SK-N-SH treated with all-trans-retinoic acid at 6 μM for 48 hours (cell line): ENCODE measurements at regions not wholly inside any gene's neighbourhood (a gene's known extent, or its start where the extent isn't known, plus 50 kb on each side); places are given as distances from the start of the nearest gene placed in this dataset.

Source experiments
- ATAC-seq: fragments of 200-7000 bp; cut with Tn5 transposase; 3 replicates; pipeline ENCODE4 v1.9.1; 2020; ENCODE audit warnings: mild to moderate bottlenecking, moderate library complexity
- ARNTL ChIP-seq: fragments of 450-650 bp; formaldehyde crosslinking; IDR thresholded peaks from 2 replicates; pipeline ENCODE4 v1.5.0; 2020; ENCODE audit warnings: low read depth, mild to moderate bottlenecking, moderate library complexity, borderline replicate concordance
- BACH2 ChIP-seq: fragments of 250-450 bp; sonication (Bioruptor Pico); IDR thresholded peaks from 2 replicates; pipeline ENCODE4 v1.9.0; 2021; ENCODE audit warnings: mild to moderate bottlenecking, borderline replicate concordance
- CSDC2 ChIP-seq: fragments of 250-450 bp; sonication (Bioruptor Pico); IDR thresholded peaks from 2 replicates; pipeline ENCODE4 v1.5.0; 2020; ENCODE audit warnings: mild to moderate bottlenecking, moderate library complexity
- CSRNP3 ChIP-seq: fragments of 250-450 bp; sonication (Bioruptor Pico); IDR thresholded peaks from 2 replicates; pipeline ENCODE4 v1.5.1; 2021; ENCODE audit warnings: mild to moderate bottlenecking, moderate library complexity
- ESRRG ChIP-seq: fragments of 250-450 bp; sonication (Bioruptor Pico); IDR thresholded peaks from 2 replicates; pipeline ENCODE4 v1.6.1; 2021; ENCODE audit warnings: mild to moderate bottlenecking
- ISL1 ChIP-seq: fragments of 250-450 bp; sonication (Bioruptor Pico); IDR thresholded peaks from 2 replicates; pipeline ENCODE4 v2.1.2; 2022; ENCODE audit warnings: mild to moderate bottlenecking, moderate library complexity
- OSR1 ChIP-seq: fragments of 250-450 bp; sonication (Bioruptor Pico); IDR thresholded peaks from 2 replicates; pipeline ENCODE4 v1.8.0; 2022; ENCODE audit warnings: moderate library complexity, mild to moderate bottlenecking, inconsistent platforms
- PATZ1 ChIP-seq: fragments of 250-450 bp; sonication (Bioruptor Pico); IDR thresholded peaks from 2 replicates; pipeline ENCODE4 v1.8.0; 2020; ENCODE audit warnings: mild to moderate bottlenecking, moderate library complexity, borderline replicate concordance
- PPARA ChIP-seq: fragments of 250-450 bp; sonication (Bioruptor Pico); IDR thresholded peaks from 2 replicates; pipeline ENCODE4 v1.5.0; 2020; ENCODE audit warnings: mild to moderate bottlenecking, borderline replicate concordance
- RARB ChIP-seq: fragments of 250-450 bp; sonication (Bioruptor Pico); IDR thresholded peaks from 2 replicates; pipeline ENCODE4 v1.8.0; 2021; ENCODE audit warnings: mild to moderate bottlenecking, moderate library complexity
- SNAI2 ChIP-seq: fragments of 250-450 bp; sonication (Bioruptor Pico); IDR thresholded peaks from 2 replicates; pipeline ENCODE4 v1.5.0; 2020; ENCODE audit warnings: mild to moderate bottlenecking, moderate library complexity
- TCF4 ChIP-seq: fragments of 250-450 bp; sonication (Bioruptor Pico); IDR thresholded peaks from 2 replicates; pipeline ENCODE4 v1.8.0; 2021; ENCODE audit warnings: mild to moderate bottlenecking, moderate library complexity, borderline replicate concordance
- TSHZ2 ChIP-seq: fragments of 250-450 bp; sonication (Bioruptor Pico); IDR thresholded peaks from 2 replicates; pipeline ENCODE4 v1.5.0; 2020; ENCODE audit warnings: mild to moderate bottlenecking, moderate library complexity
- ZFP30 ChIP-seq: fragments of 450-650 bp; formaldehyde crosslinking; IDR thresholded peaks from 2 replicates; pipeline ENCODE4 v1.5.0; 2022; ENCODE audit warnings: mild to moderate bottlenecking, moderate library complexity
- ZNF565 ChIP-seq: fragments of 450-650 bp; formaldehyde crosslinking; conservative IDR thresholded peaks from 2 replicates; pipeline ENCODE4 v1.5.0; 2020; ENCODE audit warnings: low read depth, mild to moderate bottlenecking, moderate library complexity
- TF ChIP-seq, protein P1 (sequence below): fragments of 250-450 bp; sonication (Bioruptor Pico); IDR thresholded peaks from 2 replicates; pipeline ENCODE4 v1.5.1; 2020; ENCODE audit warnings: low read depth, mild to moderate bottlenecking, moderate library complexity

- TF ChIP-seq TSHZ2 (CRISPR knock-in tag) (no peak), RARB (CRISPR knock-in tag) (no peak)
Measured at GRCh38 chr21:20425856-20426255, 572.4 kb upstream of the NCAM2 start (continued).

DNA sequence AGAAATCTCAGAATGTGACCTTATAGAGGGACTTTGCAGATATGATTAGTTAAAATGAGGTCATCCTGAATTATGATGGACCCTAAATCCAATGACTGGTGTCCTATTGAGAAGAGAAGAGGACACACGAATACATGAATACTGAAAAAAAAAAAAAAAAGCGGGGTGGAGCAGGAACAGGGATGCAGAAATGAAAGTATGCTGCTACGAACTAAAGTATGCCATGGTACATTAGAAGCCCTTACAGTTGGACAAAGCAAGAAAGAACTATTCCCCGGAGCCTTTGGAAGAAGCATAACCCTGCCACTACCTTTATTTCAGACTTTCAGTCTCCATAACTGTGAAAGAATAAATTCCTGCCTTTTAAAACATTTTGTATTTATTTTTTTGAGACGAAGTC, 557.9 kb upstream of the NCAM2 start:
- no peak for ATAC-seq
- TF ChIP-seq TCF4 (CRISPR knock-in tag) (no peak), ZFP30 (CRISPR knock-in tag) (no peak), OSR1 (CRISPR knock-in tag) (no peak), ESRRG (no peak), RARB (CRISPR knock-in tag) (no peak), PPARA (no peak), BACH2 (no peak), ZNF565 (no peak), PATZ1 (CRISPR knock-in tag) (no peak), CSRNP3 (no peak), ARNTL (CRISPR knock-in tag) (no peak), CSDC2 (CRISPR knock-in tag) (no peak)
- TF ChIP-seq, protein P1, sequence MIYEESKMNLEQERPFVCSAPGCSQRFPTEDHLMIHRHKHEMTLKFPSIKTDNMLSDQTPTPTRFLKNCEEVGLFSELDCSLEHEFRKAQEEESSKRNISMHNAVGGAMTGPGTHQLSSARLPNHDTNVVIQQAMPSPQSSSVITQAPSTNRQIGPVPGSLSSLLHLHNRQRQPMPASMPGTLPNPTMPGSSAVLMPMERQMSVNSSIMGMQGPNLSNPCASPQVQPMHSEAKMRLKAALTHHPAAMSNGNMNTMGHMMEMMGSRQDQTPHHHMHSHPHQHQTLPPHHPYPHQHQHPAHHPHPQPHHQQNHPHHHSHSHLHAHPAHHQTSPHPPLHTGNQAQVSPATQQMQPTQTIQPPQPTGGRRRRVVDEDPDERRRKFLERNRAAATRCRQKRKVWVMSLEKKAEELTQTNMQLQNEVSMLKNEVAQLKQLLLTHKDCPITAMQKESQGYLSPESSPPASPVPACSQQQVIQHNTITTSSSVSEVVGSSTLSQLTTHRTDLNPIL (CRISPR knock-in tag) = no peak

DNA sequence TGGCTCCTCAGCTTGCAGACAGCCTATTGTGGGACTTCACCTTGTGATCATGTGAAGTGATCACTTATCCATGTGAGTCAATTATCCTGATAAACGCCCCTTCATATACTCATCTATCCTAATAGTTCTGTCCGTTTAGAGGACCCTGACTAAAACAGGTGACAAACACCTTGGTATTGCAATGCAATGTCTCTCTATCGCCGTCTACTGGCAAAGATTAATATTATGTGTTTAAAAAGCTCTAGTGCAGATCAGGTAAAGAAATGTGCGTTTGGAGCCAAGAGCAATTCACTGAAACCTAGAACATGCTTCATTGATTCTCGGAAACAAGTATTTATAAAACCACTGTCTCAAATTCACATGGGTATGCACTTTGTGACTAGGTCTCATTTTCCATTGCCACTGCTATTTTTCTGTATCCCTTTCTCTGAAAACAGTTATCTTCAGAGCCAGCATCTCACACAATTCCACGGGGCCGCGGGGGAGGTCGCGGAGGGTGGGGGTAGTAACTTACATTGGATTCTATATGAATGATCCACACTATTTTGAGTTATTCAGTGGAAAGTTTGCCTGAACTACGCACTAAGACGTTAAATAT, 554.6 kb upstream of the NCAM2 start:
- TF ChIP-seq ISL1 (no peak), ZNF565 (no peak), PATZ1 (CRISPR knock-in tag) (no peak), TSHZ2 (CRISPR knock-in tag) (no peak), SNAI2 (CRISPR knock-in tag) (no peak)
- ATAC-seq = no peak
